ENCODE measurements at regions not wholly inside any gene's neighbourhood (a gene's known extent, or its start where the extent isn't known, plus 50 kb on each side); places are given as distances from the start of the nearest gene placed in this dataset.
"Not testable (repeated sequence)": the region's sequence is repeated elsewhere in the genome, so short reads cannot be mapped to it uniquely, and the experiment has no call there.

- WGBS, 2 donors (ENCODE audit: extremely low coverage in 2 of 2, insufficient read length in 2 of 2, insufficient replicate concordance in 1 of 2), result no CpG with 5 or more reads among the region's 3 CpGs
- Histone ChIP-seq H4K91ac (ENCODE audit: low read depth, low read length, poor library complexity) (no peak overlapping the region), H3K4me2 (ENCODE audit: insufficient read depth, low read length, poor library complexity, severe bottlenecking) (no peak overlapping the region), H3K36me3 (replicated peaks in 1 of 2; ENCODE audit: control insufficient read depth in 2 of 2, insufficient read depth in 2 of 2, low read length in 2 of 2) (no peaks in the 10 kb centered on the region), H3K9me3 (replicated peaks in 1 of 2; ENCODE audit: control insufficient read depth in 2 of 2, insufficient read depth in 1 of 2, low read depth in 1 of 2, low read length in 2 of 2) (peaks cover 0 to 4% of the 10 kb centered on the region in 2 donors), H3K4me1 (ENCODE audit: control insufficient read depth in 2 of 2, insufficient read depth in 1 of 2, low read depth in 1 of 2, low read length in 2 of 2) (no peaks in the 10 kb centered on the region), H3K4me3 (ENCODE audit: low read length in 2 of 2) (no peak overlapping the region), H2BK120ac (ENCODE audit: low read depth, low read length) (no peak overlapping the region), H2BK12ac (ENCODE audit: low read length) (no peak overlapping the region), H2BK15ac (ENCODE audit: low read length) (no peak overlapping the region), H3K4ac (ENCODE audit: low read length) (no peak overlapping the region), H2BK5ac (ENCODE audit: low read length) (no peak overlapping the region), H3K23ac (ENCODE audit: low read depth, low read length, poor library complexity) (no peak overlapping the region), H4K8ac (ENCODE audit: low read depth, low read length) (no peak overlapping the region), H3K18ac (ENCODE audit: low read length) (peak overlapping the region; percentile 63), H3K79me1 (ENCODE audit: low read depth, low read length) (peaks cover 2% of the 10 kb centered on the region), H3K27ac (replicated peaks; ENCODE audit: low read length) (no peak overlapping the region), H2AFZ (ENCODE audit: low read length) (no peak overlapping the region), H3K14ac (ENCODE audit: low read length) (no peak overlapping the region), H2AK5ac (ENCODE audit: low read depth, low read length) (no peak overlapping the region), H3K9ac (ENCODE audit: low read depth, low read length, poor library complexity) (no peak overlapping the region), H3K27me3 (ENCODE audit: control insufficient read depth in 3 of 3, insufficient read depth in 3 of 3, low read depth in 1 of 3, low read length in 3 of 3) (no peaks in the 10 kb centered on the region)
- DNase-seq (ENCODE audit: low spot score), result no peak
These were observed 182.4 kb downstream of the SKIDA1 start for GRCh38 chr10:21343087-21343486.

- H3K9ac ChIP-seq (ENCODE audit: low read depth, low read length, poor library complexity); H3K9me3 ChIP-seq (replicated peaks in 1 of 2; ENCODE audit: control insufficient read depth in 2 of 2, insufficient read depth in 1 of 2, low read depth in 1 of 2, low read length in 2 of 2); H3K4me1 ChIP-seq (ENCODE audit: control insufficient read depth in 2 of 2, insufficient read depth in 1 of 2, low read depth in 1 of 2, low read length in 2 of 2); H3K4me2 ChIP-seq (ENCODE audit: insufficient read depth, low read length, poor library complexity, severe bottlenecking); H4K91ac ChIP-seq (ENCODE audit: low read depth, low read length, poor library complexity); H2BK5ac ChIP-seq (ENCODE audit: low read length); H2AK5ac ChIP-seq (ENCODE audit: low read depth, low read length); H2BK12ac ChIP-seq (ENCODE audit: low read length); H3K4me3 ChIP-seq (ENCODE audit: low read length in 2 of 2); DNase-seq (ENCODE audit: low spot score); H3K36me3 ChIP-seq (replicated peaks in 1 of 2; ENCODE audit: control insufficient read depth in 2 of 2, insufficient read depth in 2 of 2, low read length in 2 of 2); H4K8ac ChIP-seq (ENCODE audit: low read depth, low read length); H3K27ac ChIP-seq (replicated peaks; ENCODE audit: low read length); H2BK120ac ChIP-seq (ENCODE audit: low read depth, low read length); H3K27me3 ChIP-seq (ENCODE audit: control insufficient read depth in 3 of 3, insufficient read depth in 3 of 3, low read depth in 1 of 3, low read length in 3 of 3); H2BK15ac ChIP-seq (ENCODE audit: low read length); H3K4ac ChIP-seq (ENCODE audit: low read length); H3K14ac ChIP-seq (ENCODE audit: low read length); H3K79me1 ChIP-seq (ENCODE audit: low read depth, low read length); H3K23ac ChIP-seq (ENCODE audit: low read depth, low read length, poor library complexity); H3K18ac ChIP-seq (ENCODE audit: low read length); H2AFZ ChIP-seq (ENCODE audit: low read length): not testable (repeated sequence)
- no CpG with 5 or more reads among the region's 1 CpG for WGBS, 2 donors (ENCODE audit: extremely low coverage in 2 of 2, insufficient read length in 2 of 2, insufficient replicate concordance in 1 of 2)
These were observed 183.0 kb downstream of the SKIDA1 start for GRCh38 chr10:21342499-21342898.

GRCh38 chr10:21340331-21340730 is 185.2 kb downstream of the SKIDA1 start:
- Histone ChIP-seq H3K4me3 (ENCODE audit: low read length in 2 of 2) (no peak overlapping the region), H4K91ac (ENCODE audit: low read depth, low read length, poor library complexity) (peak overlapping the region; percentile 16), H2BK5ac (ENCODE audit: low read length) (no peak overlapping the region), H3K4ac (ENCODE audit: low read length) (no peak overlapping the region), H2BK15ac (ENCODE audit: low read length) (no peak overlapping the region), H2AFZ (ENCODE audit: low read length) (no peak overlapping the region), H3K4me2 (ENCODE audit: insufficient read depth, low read length, poor library complexity, severe bottlenecking) (no peak overlapping the region), H2AK5ac (ENCODE audit: low read depth, low read length) (no peak overlapping the region), H4K8ac (ENCODE audit: low read depth, low read length) (no peak overlapping the region), H2BK120ac (ENCODE audit: low read depth, low read length) (no peak overlapping the region), H3K9me3 (replicated peaks in 1 of 2; ENCODE audit: control insufficient read depth in 2 of 2, insufficient read depth in 1 of 2, low read depth in 1 of 2, low read length in 2 of 2) (no peaks in the 10 kb centered on the region), H3K4me1 (ENCODE audit: control insufficient read depth in 2 of 2, insufficient read depth in 1 of 2, low read depth in 1 of 2, low read length in 2 of 2) (peaks cover 4 to 5% of the 10 kb centered on the region in 2 donors), H3K79me1 (ENCODE audit: low read depth, low read length) (peaks cover 2% of the 10 kb centered on the region), H3K9ac (ENCODE audit: low read depth, low read length, poor library complexity) (no peak overlapping the region), H2BK12ac (ENCODE audit: low read length) (no peak overlapping the region), H3K27me3 (ENCODE audit: control insufficient read depth in 3 of 3, insufficient read depth in 3 of 3, low read depth in 1 of 3, low read length in 3 of 3) (no peaks in the 10 kb centered on the region), H3K23ac (ENCODE audit: low read depth, low read length, poor library complexity) (no peak overlapping the region), H3K18ac (ENCODE audit: low read length) (no peak overlapping the region), H3K36me3 (replicated peaks in 1 of 2; ENCODE audit: control insufficient read depth in 2 of 2, insufficient read depth in 2 of 2, low read length in 2 of 2) (no peaks in the 10 kb centered on the region), H3K27ac (replicated peaks; ENCODE audit: low read length) (no peak overlapping the region), H3K14ac (ENCODE audit: low read length) (no peak overlapping the region)
- no peak for DNase-seq (ENCODE audit: low spot score)
- WGBS, 2 donors (ENCODE audit: extremely low coverage in 2 of 2, insufficient read length in 2 of 2, insufficient replicate concordance in 1 of 2), result no CpG with 5 or more reads among the region's 3 CpGs

GRCh38 chr10:21337171-21337792 is 188.2 kb downstream of the SKIDA1 start:
- no peak overlapping the region for H4K91ac ChIP-seq (ENCODE audit: low read depth, low read length, poor library complexity)
- H3K4ac ChIP-seq (ENCODE audit: low read length), result no peak overlapping the region
- H2AK5ac ChIP-seq (ENCODE audit: low read depth, low read length), result no peak overlapping the region
- no peak overlapping the region for H2BK12ac ChIP-seq (ENCODE audit: low read length)
- WGBS, 2 donors (ENCODE audit: extremely low coverage in 2 of 2, insufficient read length in 2 of 2, insufficient replicate concordance in 1 of 2), result no CpG with 5 or more reads among the region's 7 CpGs
- H4K8ac ChIP-seq (ENCODE audit: low read depth, low read length), result no peak overlapping the region
- DNase-seq (ENCODE audit: low spot score), result no peak
- H3K27me3 ChIP-seq (ENCODE audit: control insufficient read depth in 3 of 3, insufficient read depth in 3 of 3, low read depth in 1 of 3, low read length in 3 of 3), result no peaks in the 10 kb centered on the region
- no peak overlapping the region for H3K27ac ChIP-seq (replicated peaks; ENCODE audit: low read length)
- peaks cover 4 to 7% of the 10 kb centered on the region in 2 donors for H3K4me1 ChIP-seq (ENCODE audit: control insufficient read depth in 2 of 2, insufficient read depth in 1 of 2, low read depth in 1 of 2, low read length in 2 of 2)
- H2AFZ ChIP-seq (ENCODE audit: low read length), result no peak overlapping the region
- no peak overlapping the region for H3K23ac ChIP-seq (ENCODE audit: low read depth, low read length, poor library complexity)
- H3K18ac ChIP-seq (ENCODE audit: low read length), result no peak overlapping the region
- H2BK15ac ChIP-seq (ENCODE audit: low read length), result no peak overlapping the region
- no peaks in the 10 kb centered on the region for H3K9me3 ChIP-seq (replicated peaks in 1 of 2; ENCODE audit: control insufficient read depth in 2 of 2, insufficient read depth in 1 of 2, low read depth in 1 of 2, low read length in 2 of 2)
- no peaks in the 10 kb centered on the region for H3K36me3 ChIP-seq (replicated peaks in 1 of 2; ENCODE audit: control insufficient read depth in 2 of 2, insufficient read depth in 2 of 2, low read length in 2 of 2)
- no peak overlapping the region for H3K9ac ChIP-seq (ENCODE audit: low read depth, low read length, poor library complexity)
- no peaks in the 10 kb centered on the region for H3K79me1 ChIP-seq (ENCODE audit: low read depth, low read length)
- no peak overlapping the region for H3K4me2 ChIP-seq (ENCODE audit: insufficient read depth, low read length, poor library complexity, severe bottlenecking)
- H2BK120ac ChIP-seq (ENCODE audit: low read depth, low read length), result no peak overlapping the region
- H2BK5ac ChIP-seq (ENCODE audit: low read length), result no peak overlapping the region
- no peak overlapping the region for H3K4me3 ChIP-seq (ENCODE audit: low read length in 2 of 2)
- no peak overlapping the region for H3K14ac ChIP-seq (ENCODE audit: low read length)

Measured in neuronal stem cell (in vitro differentiated cells).